GM18498 (cell line): ENCODE measurements at regions not wholly inside any gene's neighbourhood (a gene's known extent, or its start where the extent isn't known, plus 50 kb on each side); places are given as distances from the start of the nearest gene placed in this dataset.
"Not testable (repeated sequence)": the region's sequence is repeated elsewhere in the genome, so short reads cannot be mapped to it uniquely, and the experiment has no call there.

ENCODE experiments used
- ATAC-seq: cut with Tn5 transposase; IDR thresholded peaks from one replicate; pipeline ENCODE4 v1.9.1; 2021; ENCODE audit warnings: mild to moderate bottlenecking, moderate library complexity; ENCODE audit not compliant: unreplicated experiment

- ATAC-seq, result no peak
Observed at GRCh38 chr6:102994866-102995265, 1601.4 kb downstream of the GRIK2 start.

DNA sequence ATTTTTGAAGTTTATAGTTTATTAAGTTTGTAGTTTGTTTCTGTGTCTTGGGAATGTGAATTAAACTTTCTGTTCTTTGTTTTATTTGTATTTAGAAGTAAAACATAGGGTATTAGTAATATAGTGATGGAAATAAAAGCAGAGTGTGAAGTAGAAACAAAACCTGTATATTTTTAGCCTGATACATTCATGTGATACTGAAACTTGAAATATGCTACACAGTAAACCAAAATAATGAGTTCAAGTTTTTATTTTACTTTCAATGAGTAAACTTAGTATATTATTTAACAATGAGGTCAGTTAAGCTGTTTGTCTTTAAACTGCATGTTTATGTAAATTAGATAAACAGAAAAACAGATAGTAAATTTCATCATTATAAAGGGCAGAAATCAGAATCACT lies 1592.6 kb downstream of the GRIK2 start:
- peak; percentile 91 for ATAC-seq

DNA sequence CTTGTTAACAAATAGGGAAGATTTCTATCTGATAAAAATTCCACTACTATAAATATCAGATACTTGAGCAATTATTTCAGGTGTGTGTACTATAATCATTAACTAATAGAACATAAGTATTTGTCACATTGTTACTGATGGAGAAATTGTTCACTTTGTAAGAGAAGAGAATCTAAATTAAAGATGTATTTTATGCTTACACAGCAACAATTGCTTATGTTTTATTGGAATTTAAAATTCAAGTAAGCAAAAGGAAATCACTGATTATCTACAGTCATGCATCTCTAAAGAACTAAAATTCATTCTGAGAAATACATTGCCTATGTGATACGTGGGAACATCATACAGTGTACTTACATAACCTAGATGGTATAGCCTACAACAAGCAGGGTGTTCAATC lies 1590.8 kb downstream of the GRIK2 start:
- no peak for ATAC-seq

GRCh38 chr6:102981490-102982015 lies 1588.0 kb downstream of the GRIK2 start:
- ATAC-seq, result no peak

DNA sequence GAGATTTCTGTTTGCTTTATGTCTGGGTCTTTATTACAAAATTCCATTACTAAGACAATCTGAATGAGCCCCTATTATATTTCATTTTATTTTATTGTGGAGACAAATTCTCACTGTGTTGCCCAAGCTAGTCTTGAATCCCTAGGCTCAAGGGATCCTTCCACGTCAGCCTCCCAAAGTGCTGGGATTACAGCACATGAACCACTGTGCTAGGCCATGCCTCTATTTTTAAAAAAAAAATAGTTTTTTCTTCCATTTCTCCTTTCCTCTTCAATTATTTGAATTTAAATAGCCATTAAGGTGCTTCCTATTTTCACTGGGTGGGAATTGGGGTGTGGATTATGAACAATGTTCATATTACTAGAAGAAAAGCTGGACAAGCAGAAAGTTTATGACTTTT lies 1587.4 kb downstream of the GRIK2 start:
- ATAC-seq, result no peak

DNA sequence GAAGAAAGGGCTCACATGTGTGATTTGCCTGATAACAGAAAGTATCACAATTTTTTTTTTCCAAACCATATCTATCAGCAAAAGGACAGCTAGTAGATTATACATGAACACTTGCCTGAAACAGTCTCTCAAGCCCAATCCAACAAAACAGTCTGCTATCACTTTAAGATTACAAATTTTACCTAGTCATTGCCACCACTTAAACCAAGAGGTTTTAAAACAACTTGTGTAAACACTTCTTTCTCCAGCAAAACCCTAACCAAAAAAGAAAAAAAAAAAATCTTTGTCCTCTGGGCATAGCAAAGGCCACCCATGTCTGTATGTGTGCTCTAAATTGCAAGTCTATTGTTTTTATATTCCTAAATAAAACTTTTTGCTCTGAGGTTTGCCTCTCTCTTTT lies 1568.4 kb downstream of the GRIK2 start:
- no peak for ATAC-seq

- ATAC-seq, result no peak
Observed at GRCh38 chr6:102950967-102951366, 1557.5 kb downstream of the GRIK2 start.

GRCh38 chr6:102944475-102944874 lies 1551.0 kb downstream of the GRIK2 start:
- ATAC-seq, result no peak

DNA sequence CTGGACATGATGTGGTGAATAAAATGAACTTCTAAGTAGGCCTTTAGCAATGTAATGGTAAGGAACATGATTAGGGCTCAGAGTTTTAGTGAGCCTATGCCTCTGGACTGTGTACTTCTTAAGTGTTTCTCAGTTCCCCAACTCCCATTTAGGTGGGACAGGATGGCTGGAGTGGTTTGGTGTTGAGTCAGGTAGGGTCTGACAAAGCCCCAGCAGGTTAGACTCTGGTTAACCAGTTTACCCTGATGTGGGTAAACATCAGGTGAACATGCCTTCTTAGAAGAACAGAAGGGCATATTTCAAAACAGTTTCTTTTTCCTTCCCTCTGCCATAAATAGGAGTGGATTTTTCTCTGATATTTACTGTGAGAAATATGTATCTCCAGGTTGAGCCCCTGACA lies 1548.7 kb downstream of the GRIK2 start:
- no peak for ATAC-seq

DNA sequence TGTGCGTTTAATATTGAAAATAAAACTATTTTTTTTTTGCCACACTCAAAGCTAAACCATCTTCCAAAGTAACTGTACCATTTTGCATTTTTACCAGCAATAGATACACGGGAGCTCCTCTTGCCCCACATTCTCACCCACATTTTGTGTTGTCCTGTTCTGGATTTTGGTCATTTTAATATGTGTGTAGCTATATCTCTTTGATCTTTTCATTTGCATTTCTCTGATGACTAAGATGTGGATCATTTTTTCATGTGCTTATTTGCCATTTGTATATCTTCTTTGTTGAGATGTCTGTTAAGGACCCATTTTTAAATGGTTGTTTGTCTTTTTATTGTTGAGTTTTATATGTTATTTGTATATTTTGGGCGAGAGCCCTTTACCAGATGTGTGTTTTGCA lies 1543.5 kb downstream of the GRIK2 start:
- ATAC-seq, result no peak

DNA sequence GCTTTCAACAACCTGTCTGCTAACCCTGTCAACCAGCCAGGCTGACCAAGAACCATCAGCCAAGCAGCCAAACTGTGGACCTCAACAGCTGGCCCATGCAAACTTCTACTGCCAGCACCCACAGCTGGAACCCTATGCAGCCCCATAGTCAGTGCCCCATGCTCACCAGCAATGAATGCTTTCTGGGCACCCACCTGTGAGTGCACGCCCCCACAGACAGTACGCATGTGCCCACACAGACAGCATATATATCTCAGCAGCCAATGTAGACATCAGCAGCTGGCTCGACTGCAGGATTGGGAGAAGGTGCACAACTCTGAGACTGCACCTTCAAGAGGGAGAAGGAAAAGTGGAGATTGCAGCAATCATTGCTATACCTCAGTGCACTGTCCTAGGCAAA lies 1534.6 kb downstream of the GRIK2 start:
- ATAC-seq, result no peak

- no peak for ATAC-seq
Observed at GRCh38 chr6:102918161-102918560, 1524.7 kb downstream of the GRIK2 start.

GRCh38 chr6:102911571-102911970 lies 1518.1 kb downstream of the GRIK2 start:
- no peak for ATAC-seq

GRCh38 chr6:102910701-102911139 lies 1517.2 kb downstream of the GRIK2 start:
- ATAC-seq, result not testable (repeated sequence)

DNA sequence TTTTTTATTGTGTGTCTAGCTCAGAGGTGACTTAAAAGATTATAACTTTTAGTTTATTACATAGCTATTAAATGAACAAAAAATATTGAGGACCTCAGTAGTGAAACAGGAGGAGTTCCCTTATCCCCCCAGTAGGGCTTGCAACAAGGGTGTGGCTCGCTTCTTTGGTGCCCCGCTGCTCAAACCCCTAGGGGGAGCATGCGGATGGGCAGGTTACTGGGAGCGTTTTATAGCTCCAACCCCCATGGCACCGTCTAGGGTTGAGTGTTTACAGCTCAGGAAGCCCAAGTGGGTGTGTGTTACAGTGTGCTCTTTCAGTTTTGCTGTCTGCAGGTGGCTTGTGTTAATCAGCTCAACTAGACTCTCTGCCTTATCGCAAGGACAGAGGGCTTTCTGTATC lies 1513.7 kb downstream of the GRIK2 start:
- no peak for ATAC-seq

- ATAC-seq, result no peak
Observed at GRCh38 chr6:102902471-102902870, 1509.0 kb downstream of the GRIK2 start.

GRCh38 chr6:102895683-102896082 lies 1502.2 kb downstream of the GRIK2 start:
- no peak for ATAC-seq

- ATAC-seq, result no peak
Observed at GRCh38 chr6:102885165-102885564, 1491.7 kb downstream of the GRIK2 start.

DNA sequence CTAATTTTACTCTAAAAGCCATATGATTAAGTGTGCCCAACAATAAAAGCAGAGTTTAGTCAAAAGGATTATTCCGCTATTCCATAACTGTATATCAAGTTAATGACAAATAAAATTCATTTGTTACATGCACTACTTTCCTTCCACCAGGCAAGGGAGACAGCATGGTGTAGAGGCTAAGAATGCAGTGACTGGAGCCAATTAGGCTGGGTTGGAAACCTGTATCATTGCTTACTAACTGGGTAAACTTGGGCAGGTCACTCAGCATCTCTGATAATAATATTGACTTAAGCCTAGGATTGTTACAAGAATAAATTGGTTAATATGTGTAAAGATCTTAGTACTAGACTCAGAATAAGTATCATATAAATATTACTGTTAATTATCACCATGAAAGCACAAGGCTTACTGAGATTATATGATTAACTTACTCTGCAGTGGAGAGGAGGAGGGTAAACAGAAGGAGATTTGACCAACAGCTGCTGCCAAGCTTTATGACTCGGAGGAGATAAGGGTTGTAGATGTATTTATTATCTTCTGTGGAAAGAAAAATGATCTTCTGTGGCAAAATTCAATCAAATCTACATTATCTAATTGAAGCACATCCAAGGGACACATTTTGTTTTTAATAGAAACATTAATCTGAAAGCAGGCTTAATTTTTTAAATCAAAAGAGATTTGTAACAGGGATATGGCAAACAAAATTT lies 1459.9 kb downstream of the GRIK2 start:
- ATAC-seq, result no peak

DNA sequence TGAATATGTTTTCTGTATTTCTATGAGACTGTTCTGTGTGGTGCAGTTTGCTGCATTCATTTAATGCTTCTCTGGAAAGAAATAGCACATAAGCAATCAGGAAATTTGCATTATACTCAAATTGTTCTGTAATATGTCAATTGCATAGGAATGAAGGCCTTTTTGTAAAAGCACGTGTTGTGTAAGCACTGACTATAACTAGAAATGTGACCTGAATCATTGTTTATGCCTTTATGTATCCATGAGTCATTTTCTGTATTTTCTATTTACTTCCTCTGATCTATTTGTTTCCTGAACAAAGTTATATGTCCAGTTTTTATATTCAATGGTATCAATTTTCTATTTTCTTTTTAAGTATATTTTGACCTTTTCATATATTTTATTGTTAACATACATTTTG lies 1455.3 kb downstream of the GRIK2 start:
- no peak for ATAC-seq

DNA sequence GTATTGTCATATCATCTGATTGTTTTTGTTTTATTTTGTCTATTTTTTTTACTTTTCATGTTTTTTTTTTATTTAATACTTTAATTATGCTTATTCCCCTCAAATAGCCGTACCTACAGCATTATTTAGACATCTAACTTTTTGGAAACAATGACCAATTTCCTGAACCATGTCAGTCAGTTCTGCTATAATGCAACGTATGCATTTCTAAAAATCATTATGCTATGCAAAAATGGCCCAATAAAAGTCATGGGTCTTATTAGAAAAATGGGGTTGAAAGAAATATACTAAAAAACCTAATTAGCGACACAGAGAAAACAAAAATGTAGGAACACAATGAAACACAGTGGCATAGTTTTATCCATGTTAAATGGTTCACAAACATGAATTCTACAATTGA lies 1454.7 kb downstream of the GRIK2 start:
- ATAC-seq, result no peak

GRCh38 chr6:102841060-102841459 lies 1447.6 kb downstream of the GRIK2 start:
- ATAC-seq, result no peak

- ATAC-seq, result no peak
Observed at GRCh38 chr6:102832021-102832420, 1438.5 kb downstream of the GRIK2 start.
